Tibial artery (tissue), 4 donors: ENCODE measurements at regions not wholly inside any gene's neighbourhood (a gene's known extent, or its start where the extent isn't known, plus 50 kb on each side); places are given as distances from the start of the nearest gene placed in this dataset.
"Not testable (repeated sequence)": the region's sequence is repeated elsewhere in the genome, so short reads cannot be mapped to it uniquely, and the experiment has no call there.

ENCODE experiments used
- DNase-seq, 2 donors: peaks; one replicate each; pipeline ENCODE4 v3.0.0-alpha.2; 2019
- H3K27ac ChIP-seq, 2 donors: fragments of 200-600 bp; sonication (generic) in 1 of 2; 1 replicate in 1 of 2; 2 replicates in 1 of 2; pipeline ENCODE4 v1.5.1; 2018 to 2019; ENCODE audit warnings: mild to moderate bottlenecking in 1 of 2
- H3K27me3 ChIP-seq, 2 donors: fragments of 200-600 bp; sonication (generic) in 1 of 2; one replicate each; pipeline versions ENCODE4 v1.5.1 to v1.6.0; 2016 to 2019
- H3K36me3 ChIP-seq, 3 donors: fragments of 200-600 bp; sonication (generic) in 2 of 3; one replicate each; pipeline ENCODE4 v1.5.1; 2016 to 2019; ENCODE audit warnings: mild to moderate bottlenecking in 2 of 3
- H3K4me1 ChIP-seq, 4 donors: fragments of 200-600 bp; sonication (generic) in 2 of 4; 1 replicate in 3 of 4; 2 replicates in 1 of 4; pipeline ENCODE4 v1.5.1; 2016 to 2019
- H3K4me3 ChIP-seq, 2 donors: fragments of 200-600 bp; sonication (generic) in 1 of 2; 1 replicate in 1 of 2; 2 replicates in 1 of 2; pipeline ENCODE4 v1.5.1; 2018 to 2019; ENCODE audit warnings: mild to moderate bottlenecking in 2 of 2
- H3K9me3 ChIP-seq, 3 donors: fragments of 200-600 bp; sonication (generic) in 1 of 3; one replicate each; pipeline ENCODE4 v1.5.1; 2016 to 2019
- CTCF ChIP-seq, 2 experiments: fragments of 200-600 bp in 1 of 2; fragments of 450-650 bp in 1 of 2; IDR thresholded peaks; one replicate each; pipeline ENCODE4 v1.5.1; 2017 to 2019; ENCODE audit warnings: antibody characterized with exemption in 2 of 2, mild to moderate bottlenecking in 1 of 2, moderate library complexity in 1 of 2
- intact Hi-C: fragments of 100-400 bp; cut with DNase I; formaldehyde crosslinking; loops from one replicate; pipeline ENCODE4 v1.15.0; 2023; ENCODE audit warnings: low total_unique reads

DNA sequence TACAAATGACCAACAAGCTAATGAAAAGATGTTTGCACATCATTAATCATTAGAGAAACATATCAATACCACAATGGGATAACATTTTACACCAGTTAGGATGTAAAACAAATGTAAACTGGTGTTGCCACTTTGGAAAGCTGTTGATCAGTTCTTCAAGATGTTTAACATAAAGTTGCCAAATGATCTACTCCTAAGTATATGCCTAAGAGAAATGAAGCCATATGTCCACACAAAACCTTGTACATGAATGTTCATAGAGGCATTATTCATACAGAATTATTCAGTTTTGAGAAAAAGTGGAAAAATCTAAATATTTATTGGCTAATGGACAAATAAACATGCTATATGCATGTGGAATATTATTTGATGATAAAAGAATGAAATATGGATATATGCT lies 136.9 kb upstream of the KITLG start:
- Histone ChIP-seq H3K27ac (no peak overlapping the region), H3K27me3 (no peaks in the 10 kb centered on the region), H3K4me3 (no peak overlapping the region), H3K36me3 (no peaks in the 10 kb centered on the region), H3K9me3 (no peaks in the 10 kb centered on the region), H3K4me1 (no peaks in the 10 kb centered on the region)
- no peak for DNase-seq
- intact Hi-C loops = no loop called here
- TF ChIP-seq CTCF (IDR thresholded peaks at IDR 0.05) = no peak

- Histone ChIP-seq H3K27ac (no peak overlapping the region), H3K36me3 (no peaks in the 10 kb centered on the region), H3K4me1 (no peaks in the 10 kb centered on the region), H3K4me3 (no peak overlapping the region), H3K27me3 (no peaks in the 10 kb centered on the region), H3K9me3 (no peaks in the 10 kb centered on the region)
- no peak for DNase-seq
- TF ChIP-seq CTCF (IDR thresholded peaks at IDR 0.05) = no peak
- intact Hi-C loops = no loop called here
Measured at GRCh38 chr12:88716240-88716639, 136.0 kb upstream of the KITLG start.

DNA sequence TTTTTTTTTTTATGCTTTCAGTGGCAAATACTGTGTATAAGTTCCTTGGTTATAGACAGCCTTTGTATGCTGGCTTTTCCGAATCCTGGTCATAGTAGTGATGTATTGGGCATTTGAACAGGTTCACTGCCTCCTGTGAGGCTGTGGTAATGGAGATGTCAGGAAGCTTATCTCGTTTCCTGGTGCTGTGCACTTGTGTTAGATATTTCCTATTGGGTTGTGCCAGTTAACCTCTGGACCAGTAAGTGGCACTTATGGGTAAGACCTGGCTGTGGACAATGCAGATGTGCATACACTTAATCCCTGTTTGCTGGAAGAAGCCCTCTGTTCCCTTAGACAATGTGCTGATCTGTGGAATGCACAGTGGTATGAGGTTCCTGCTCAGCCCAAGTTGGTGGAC lies 135.4 kb upstream of the KITLG start:
- Histone ChIP-seq H3K27me3 (no peaks in the 10 kb centered on the region), H3K4me3 (no peak overlapping the region), H3K36me3 (no peaks in the 10 kb centered on the region), H3K27ac (no peak overlapping the region), H3K9me3 (no peaks in the 10 kb centered on the region), H3K4me1 (no peaks in the 10 kb centered on the region)
- intact Hi-C loops = no loop called here
- no peak for DNase-seq
- no peak for TF ChIP-seq CTCF (IDR thresholded peaks at IDR 0.05)

- H3K36me3 ChIP-seq, H3K27ac ChIP-seq, DNase-seq, H3K9me3 ChIP-seq, H3K27me3 ChIP-seq, H3K4me3 ChIP-seq, H3K4me1 ChIP-seq, intact Hi-C loops: not testable (repeated sequence)
Measured at GRCh38 chr12:88714263-88714882, 134.1 kb upstream of the KITLG start.

GRCh38 chr12:88707800-88708199 lies 127.5 kb upstream of the KITLG start:
- Histone ChIP-seq H3K27me3 (no peaks in the 10 kb centered on the region), H3K4me3 (no peak overlapping the region), H3K9me3 (peaks cover 0 to 10% (median 0%) of the 10 kb centered on the region in 3 donors), H3K36me3 (no peaks in the 10 kb centered on the region), H3K27ac (no peak overlapping the region), H3K4me1 (no peaks in the 10 kb centered on the region)
- no peak for TF ChIP-seq CTCF (IDR thresholded peaks at IDR 0.05)
- intact Hi-C loops = no loop called here
- DNase-seq = no peak

DNA sequence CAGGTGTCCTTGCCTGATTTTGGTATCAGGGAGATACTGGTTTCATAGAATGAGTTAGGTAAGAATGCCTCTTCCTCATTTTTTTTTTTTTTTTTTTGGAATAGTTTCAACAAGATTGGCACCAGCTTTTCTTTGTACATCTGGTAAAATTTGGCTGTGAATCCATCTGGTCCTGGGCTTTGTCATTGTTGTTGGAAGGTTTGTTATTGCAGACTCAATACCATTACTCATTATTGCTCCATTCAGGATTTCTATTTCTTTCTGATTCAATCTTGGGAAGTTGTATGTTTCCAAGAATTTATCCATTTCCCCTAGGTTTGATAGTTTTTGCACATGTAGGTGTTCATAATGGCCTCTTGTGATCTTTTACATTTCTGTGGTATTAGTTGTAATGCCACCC lies 126.0 kb upstream of the KITLG start:
- Histone ChIP-seq H3K4me1 (no peaks in the 10 kb centered on the region), H3K36me3 (no peaks in the 10 kb centered on the region), H3K4me3 (no peak overlapping the region), H3K9me3 (peaks cover 0 to 10% (median 0%) of the 10 kb centered on the region in 3 donors), H3K27ac (no peak overlapping the region), H3K27me3 (no peaks in the 10 kb centered on the region)
- no peak for DNase-seq
- no peak for TF ChIP-seq CTCF (IDR thresholded peaks at IDR 0.05)
- intact Hi-C loops = no loop called here
